Activated CD4-positive, alpha-beta T cell treated with anti-CD3 and anti-CD28 coated beads, Interleukin-2, Interleukin-4, amounts not matched to agents 100 ng/mL and 50 ng/mL, durations not matched to agents 16 hours and 8 hours (primary cell): ENCODE measurements at regions not wholly inside any gene's neighbourhood (a gene's known extent, or its start where the extent isn't known, plus 50 kb on each side); places are given as distances from the start of the nearest gene placed in this dataset.

Experiments used
- DNase-seq: peaks from one replicate; pipeline ENCODE4 v3.0.0-alpha.2; 2020; ENCODE audit warnings: low spot score

- no peak for DNase-seq
Measured at GRCh38 chr3:24937228-24937627, 442.6 kb upstream of the THRB start.

GRCh38 chr3:24937780-24938179 is 443.1 kb upstream of the THRB start:
- no peak for DNase-seq

- DNase-seq, result no peak
Measured at GRCh38 chr3:24943961-24944360, 449.3 kb upstream of the THRB start.

GRCh38 chr3:24944805-24945520 is 450.3 kb upstream of the THRB start:
- no peak for DNase-seq

GRCh38 chr3:24945563-24945962 is 450.9 kb upstream of the THRB start:
- no peak for DNase-seq

GRCh38 chr3:24947103-24947502 is 452.5 kb upstream of the THRB start:
- no peak for DNase-seq

- no peak for DNase-seq
Measured at GRCh38 chr3:24951180-24951579, 456.5 kb upstream of the THRB start.

- no peak for DNase-seq
Measured at GRCh38 chr3:24952388-24952787, 457.7 kb upstream of the THRB start.

GRCh38 chr3:24953060-24953771 is 458.6 kb upstream of the THRB start:
- no peak for DNase-seq

- no peak for DNase-seq
Measured at GRCh38 chr3:24956613-24957012, 462.0 kb upstream of the THRB start.

- DNase-seq, result no peak
Measured at GRCh38 chr3:24958271-24958670, 463.6 kb upstream of the THRB start.

- DNase-seq, result no peak
Measured at GRCh38 chr3:24958910-24959447, 464.3 kb upstream of the THRB start.

- DNase-seq, result peak; percentile 0
Measured at GRCh38 chr3:24963762-24964625, 464.1 kb upstream of the RARB start.

GRCh38 chr3:24965706-24966385 is 462.2 kb upstream of the RARB start:
- DNase-seq, result no peak

GRCh38 chr3:24968036-24968435 is 460.0 kb upstream of the RARB start:
- no peak for DNase-seq

- no peak for DNase-seq
Measured at GRCh38 chr3:24972491-24972890, 455.6 kb upstream of the RARB start.

- DNase-seq, result no peak
Measured at GRCh38 chr3:24981309-24981708, 446.8 kb upstream of the RARB start.

GRCh38 chr3:24981924-24982323 is 446.1 kb upstream of the RARB start:
- no peak for DNase-seq

GRCh38 chr3:24985668-24986067 is 442.4 kb upstream of the RARB start:
- no peak for DNase-seq

- no peak for DNase-seq
Measured at GRCh38 chr3:24986612-24987011, 441.5 kb upstream of the RARB start.

- DNase-seq, result no peak
Measured at GRCh38 chr3:24999357-24999756, 428.7 kb upstream of the RARB start.
